Keratinocyte (primary cell): ENCODE measurements at regions not wholly inside any gene's neighbourhood (a gene's known extent, or its start where the extent isn't known, plus 50 kb on each side); places are given as distances from the start of the nearest gene placed in this dataset.

Experiments used
- DNase-seq: peaks from one replicate; pipeline ENCODE4 v3.0.0-alpha.2; 2011; ENCODE audit warnings: low read depth, missing footprints, low spot score
- FAIRE-seq: peaks from 2 replicates; lab custom pipeline; 2011; peaks lifted over from hg19 to GRCh38; lab: Jason Lieb, UNC
- H2AFZ ChIP-seq: 2 replicates; pipeline ENCODE4 v1.6.0; 2012; ENCODE audit warnings: low read length, control low read depth, inconsistent platforms; ENCODE audit not compliant: control insufficient read depth
- H3K27ac ChIP-seq: 2 replicates; pipeline ENCODE4 v1.5.1; 2011; ENCODE audit warnings: low read length; ENCODE audit not compliant: control insufficient read depth, insufficient read depth
- H3K27me3 ChIP-seq: 3 replicates; pipeline ENCODE4 v1.6.0; 2011; ENCODE audit warnings: low read length; ENCODE audit not compliant: control insufficient read depth, insufficient read depth; ENCODE audit errors: extremely low read depth
- H3K36me3 ChIP-seq, 2 experiments: 2 replicates in 1 of 2; 3 replicates in 1 of 2; pipeline ENCODE4 v1.5.1; 2011; ENCODE audit warnings: low read length in 2 of 2, mild to moderate bottlenecking in 1 of 2; ENCODE audit not compliant: control insufficient read depth in 2 of 2, insufficient read depth in 2 of 2; ENCODE audit errors: extremely low read depth in 1 of 2
- H3K4me1 ChIP-seq: 3 replicates; pipeline ENCODE4 v1.5.1; 2011; ENCODE audit warnings: low read length; ENCODE audit not compliant: control insufficient read depth, insufficient read depth; ENCODE audit errors: extremely low read depth
- H3K4me2 ChIP-seq: 3 replicates; pipeline ENCODE4 v1.6.0; 2011; ENCODE audit warnings: low read depth, low read length; ENCODE audit not compliant: control insufficient read depth, insufficient read depth; ENCODE audit errors: extremely low read depth
- H3K4me3 ChIP-seq, 3 experiments: fragments of 200-600 bp in 1 of 3; sonication (generic) in 1 of 3; 2 replicates in 2 of 3; 3 replicates in 1 of 3; pipeline ENCODE4 v1.5.1; 2011 to 2016; ENCODE audit warnings: low read length in 3 of 3, mild to moderate bottlenecking in 3 of 3, control low read depth in 2 of 3, inconsistent platforms in 1 of 3, low read depth in 1 of 3, mixed read lengths in 1 of 3, mixed run types in 1 of 3, moderate library complexity in 1 of 3; ENCODE audit not compliant: control insufficient read depth in 2 of 3, insufficient read depth in 2 of 3; ENCODE audit errors: extremely low read depth in 1 of 3
- H3K79me2 ChIP-seq: 2 replicates; pipeline ENCODE4 v1.6.0; 2012; ENCODE audit warnings: low read length; ENCODE audit not compliant: control insufficient read depth, insufficient read depth
- H3K9ac ChIP-seq: 3 replicates; pipeline ENCODE4 v1.6.0; 2011; ENCODE audit warnings: low read length; ENCODE audit not compliant: control insufficient read depth, insufficient read depth; ENCODE audit errors: extremely low read depth
- H3K9me1 ChIP-seq: 3 replicates; pipeline ENCODE4 v1.6.0; 2011; ENCODE audit warnings: low read length; ENCODE audit not compliant: control insufficient read depth, insufficient read depth; ENCODE audit errors: extremely low read depth
- H3K9me3 ChIP-seq: 2 replicates; pipeline ENCODE4 v1.5.1; 2012; ENCODE audit warnings: low read depth, low read length; ENCODE audit not compliant: control insufficient read depth
- H4K20me1 ChIP-seq: 3 replicates; pipeline ENCODE4 v1.6.0; 2011; ENCODE audit warnings: low read length; ENCODE audit not compliant: control insufficient read depth, insufficient read depth; ENCODE audit errors: extremely low read depth
- EZH2 ChIP-seq: IDR thresholded peaks from one replicate; pipeline ENCODE4 v1.6.1; 2012; ENCODE audit warnings: inconsistent platforms, mild to moderate bottlenecking, low read length, moderate library complexity
- dilution Hi-C: fragments of 300-500 bp; cut with MboI; formaldehyde crosslinking; loops from one replicate; pipeline ENCODE4 v1.7.0; 2020; ENCODE audit warnings: low sequenced_read_pairs; ENCODE audit not compliant: extremely low pct_ligation_motif_present
- TF ChIP-seq, protein P1 (sequence below), 3 experiments: IDR thresholded peaks in 1 of 3; conservative IDR thresholded peaks in 1 of 3; optimal IDR thresholded peaks in 1 of 3; 2 replicates in 2 of 3; 3 replicates in 1 of 3; pipeline versions ENCODE3 to v1.5.1; 2011; ENCODE audit warnings: low read length in 3 of 3, mild to moderate bottlenecking in 3 of 3, moderate library complexity in 2 of 3, control low read depth in 1 of 3, inconsistent platforms in 1 of 3; ENCODE audit not compliant: insufficient read depth in 2 of 3; ENCODE audit errors: extremely low read depth in 1 of 3

- H2AFZ ChIP-seq = peak overlapping the region; percentile 57
- dilution Hi-C loops = no loop called here
- no peak overlapping the region for H3K27ac ChIP-seq
Measured at GRCh38 chr2:111618226-111618977, 265.6 kb downstream of the ANAPC1 start.

GRCh38 chr2:111618978-111619902 lies 264.8 kb downstream of the ANAPC1 start:
- no peak overlapping the region for H3K27ac ChIP-seq
- TF ChIP-seq, protein P1, sequence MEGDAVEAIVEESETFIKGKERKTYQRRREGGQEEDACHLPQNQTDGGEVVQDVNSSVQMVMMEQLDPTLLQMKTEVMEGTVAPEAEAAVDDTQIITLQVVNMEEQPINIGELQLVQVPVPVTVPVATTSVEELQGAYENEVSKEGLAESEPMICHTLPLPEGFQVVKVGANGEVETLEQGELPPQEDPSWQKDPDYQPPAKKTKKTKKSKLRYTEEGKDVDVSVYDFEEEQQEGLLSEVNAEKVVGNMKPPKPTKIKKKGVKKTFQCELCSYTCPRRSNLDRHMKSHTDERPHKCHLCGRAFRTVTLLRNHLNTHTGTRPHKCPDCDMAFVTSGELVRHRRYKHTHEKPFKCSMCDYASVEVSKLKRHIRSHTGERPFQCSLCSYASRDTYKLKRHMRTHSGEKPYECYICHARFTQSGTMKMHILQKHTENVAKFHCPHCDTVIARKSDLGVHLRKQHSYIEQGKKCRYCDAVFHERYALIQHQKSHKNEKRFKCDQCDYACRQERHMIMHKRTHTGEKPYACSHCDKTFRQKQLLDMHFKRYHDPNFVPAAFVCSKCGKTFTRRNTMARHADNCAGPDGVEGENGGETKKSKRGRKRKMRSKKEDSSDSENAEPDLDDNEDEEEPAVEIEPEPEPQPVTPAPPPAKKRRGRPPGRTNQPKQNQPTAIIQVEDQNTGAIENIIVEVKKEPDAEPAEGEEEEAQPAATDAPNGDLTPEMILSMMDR (optimal IDR thresholded peaks at IDR 0.05 in 1 of 3, IDR thresholded peaks at IDR 0.05 in 1 of 3, conservative IDR thresholded peaks at IDR 0.05 in 1 of 3; ENCODE audit: extremely low read depth in 1 of 3, insufficient read depth in 2 of 3, low read length in 3 of 3) = peak in 2 of 3 experiments; percentile 8 to 49
- TF ChIP-seq EZH2 = no peak

More at GRCh38 chr2:111618226-111618977, 265.6 kb downstream of the ANAPC1 start:
- H3K9ac ChIP-seq = no peak overlapping the region
- peaks cover 30% of the 10 kb centered on the region for H3K4me1 ChIP-seq
- no peak for TF ChIP-seq EZH2
- TF ChIP-seq, protein P1 (optimal IDR thresholded peaks at IDR 0.05 in 1 of 3, IDR thresholded peaks at IDR 0.05 in 1 of 3, conservative IDR thresholded peaks at IDR 0.05 in 1 of 3; ENCODE audit: extremely low read depth in 1 of 3, insufficient read depth in 2 of 3, low read length in 3 of 3) = no peak
- DNase-seq = no peak
- peak overlapping the region in 1 of 3 experiments; percentile 1 for H3K4me3 ChIP-seq
- no peaks in the 10 kb centered on the region for H3K36me3 ChIP-seq
- no peaks in the 10 kb centered on the region for H3K27me3 ChIP-seq
- peak overlapping the region; percentile 59 for H3K4me2 ChIP-seq
- no peaks in the 10 kb centered on the region for H4K20me1 ChIP-seq
- H3K9me3 ChIP-seq = no peaks in the 10 kb centered on the region
- no peak for FAIRE-seq
- no peaks in the 10 kb centered on the region for H3K9me1 ChIP-seq
- H3K79me2 ChIP-seq = no peaks in the 10 kb centered on the region

More at GRCh38 chr2:111618978-111619902, 264.8 kb downstream of the ANAPC1 start:
- Histone ChIP-seq H3K79me2 (no peaks in the 10 kb centered on the region), H3K4me3 (no peak overlapping the region), H3K4me2 (no peak overlapping the region), H3K4me1 (peaks cover 30% of the 10 kb centered on the region), H3K9me1 (no peaks in the 10 kb centered on the region), H4K20me1 (no peaks in the 10 kb centered on the region), H2AFZ (no peak overlapping the region), H3K27me3 (no peaks in the 10 kb centered on the region), H3K36me3 (no peaks in the 10 kb centered on the region), H3K9ac (no peak overlapping the region), H3K9me3 (no peaks in the 10 kb centered on the region)
- dilution Hi-C loops = no loop called here
- DNase-seq = no peak
- no peak for FAIRE-seq
